GM12892 (cell line): ENCODE measurements at regions not wholly inside any gene's neighbourhood (a gene's known extent, or its start where the extent isn't known, plus 50 kb on each side); places are given as distances from the start of the nearest gene placed in this dataset.

Experiments
- POLR2A ChIP-seq: IDR thresholded peaks from 2 replicates; pipeline ENCODE4 v1.6.1; 2011; ENCODE audit warnings: low read depth, low read length, control low read depth
- POLR2AphosphoS5 ChIP-seq: IDR thresholded peaks from 2 replicates; pipeline ENCODE4 v1.6.1; 2011; ENCODE audit warnings: low read depth, low read length, control low read depth
- TAF1 ChIP-seq: IDR thresholded peaks from 2 replicates; pipeline ENCODE4 v1.6.1; 2011; ENCODE audit warnings: low read depth, mild to moderate bottlenecking, control low read depth, low read length, borderline replicate concordance

- no peak for TF ChIP-seq POLR2AphosphoS5
- TF ChIP-seq POLR2A: no peak
- TF ChIP-seq TAF1: no peak
Measured at GRCh38 chr16:65767125-65767524, 599.4 kb upstream of the CDH5 start.
